AG09309 (cell line): ENCODE measurements at regions not wholly inside any gene's neighbourhood (a gene's known extent, or its start where the extent isn't known, plus 50 kb on each side); places are given as distances from the start of the nearest gene placed in this dataset.

Experiments used
- DNase-seq: peaks from one replicate; pipeline ENCODE4 v3.0.0-alpha.2; 2010; ENCODE audit warnings: low read depth
- H3K4me3 ChIP-seq: 2 replicates; pipeline ENCODE4 v1.5.1; 2011; ENCODE audit warnings: mild to moderate bottlenecking, low read depth, low read length, moderate library complexity; ENCODE audit not compliant: control insufficient read depth
- TF ChIP-seq, protein P1 (sequence below): IDR thresholded peaks from 2 replicates; pipeline ENCODE4 v1.5.1; 2011; ENCODE audit warnings: mild to moderate bottlenecking, low read depth, low read length, inconsistent platforms; ENCODE audit not compliant: insufficient read depth, control insufficient read depth; ENCODE audit errors: missing control alignments

DNA sequence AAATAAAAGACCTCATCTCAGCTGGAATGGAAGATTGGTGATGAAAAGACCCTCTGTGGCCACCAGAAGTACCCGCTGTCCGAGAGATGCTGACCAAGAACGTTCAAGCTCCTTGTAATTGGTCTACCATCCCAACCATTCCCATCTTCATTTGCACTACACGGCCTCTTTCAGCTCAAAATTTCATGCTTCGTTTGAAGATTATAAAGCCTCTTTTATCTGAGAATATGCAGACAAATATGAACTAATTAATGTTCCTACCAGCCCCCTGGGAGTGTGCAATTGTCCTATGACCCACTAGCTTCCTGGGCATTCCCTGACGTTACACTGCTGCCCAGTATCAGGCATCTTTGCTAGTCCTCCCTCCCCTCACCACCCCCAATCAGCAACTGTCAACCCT lies 583.7 kb downstream of the MID1IP1 start:
- no peak overlapping the region for H3K4me3 ChIP-seq
- DNase-seq: no peak
- TF ChIP-seq, protein P1, sequence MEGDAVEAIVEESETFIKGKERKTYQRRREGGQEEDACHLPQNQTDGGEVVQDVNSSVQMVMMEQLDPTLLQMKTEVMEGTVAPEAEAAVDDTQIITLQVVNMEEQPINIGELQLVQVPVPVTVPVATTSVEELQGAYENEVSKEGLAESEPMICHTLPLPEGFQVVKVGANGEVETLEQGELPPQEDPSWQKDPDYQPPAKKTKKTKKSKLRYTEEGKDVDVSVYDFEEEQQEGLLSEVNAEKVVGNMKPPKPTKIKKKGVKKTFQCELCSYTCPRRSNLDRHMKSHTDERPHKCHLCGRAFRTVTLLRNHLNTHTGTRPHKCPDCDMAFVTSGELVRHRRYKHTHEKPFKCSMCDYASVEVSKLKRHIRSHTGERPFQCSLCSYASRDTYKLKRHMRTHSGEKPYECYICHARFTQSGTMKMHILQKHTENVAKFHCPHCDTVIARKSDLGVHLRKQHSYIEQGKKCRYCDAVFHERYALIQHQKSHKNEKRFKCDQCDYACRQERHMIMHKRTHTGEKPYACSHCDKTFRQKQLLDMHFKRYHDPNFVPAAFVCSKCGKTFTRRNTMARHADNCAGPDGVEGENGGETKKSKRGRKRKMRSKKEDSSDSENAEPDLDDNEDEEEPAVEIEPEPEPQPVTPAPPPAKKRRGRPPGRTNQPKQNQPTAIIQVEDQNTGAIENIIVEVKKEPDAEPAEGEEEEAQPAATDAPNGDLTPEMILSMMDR: no peak

- DNase-seq: no peak
- TF ChIP-seq, protein P1: no peak
- H3K4me3 ChIP-seq: no peak overlapping the region
Measured at GRCh38 chrX:39388730-39389129, 587.5 kb downstream of the MID1IP1 start.

DNA sequence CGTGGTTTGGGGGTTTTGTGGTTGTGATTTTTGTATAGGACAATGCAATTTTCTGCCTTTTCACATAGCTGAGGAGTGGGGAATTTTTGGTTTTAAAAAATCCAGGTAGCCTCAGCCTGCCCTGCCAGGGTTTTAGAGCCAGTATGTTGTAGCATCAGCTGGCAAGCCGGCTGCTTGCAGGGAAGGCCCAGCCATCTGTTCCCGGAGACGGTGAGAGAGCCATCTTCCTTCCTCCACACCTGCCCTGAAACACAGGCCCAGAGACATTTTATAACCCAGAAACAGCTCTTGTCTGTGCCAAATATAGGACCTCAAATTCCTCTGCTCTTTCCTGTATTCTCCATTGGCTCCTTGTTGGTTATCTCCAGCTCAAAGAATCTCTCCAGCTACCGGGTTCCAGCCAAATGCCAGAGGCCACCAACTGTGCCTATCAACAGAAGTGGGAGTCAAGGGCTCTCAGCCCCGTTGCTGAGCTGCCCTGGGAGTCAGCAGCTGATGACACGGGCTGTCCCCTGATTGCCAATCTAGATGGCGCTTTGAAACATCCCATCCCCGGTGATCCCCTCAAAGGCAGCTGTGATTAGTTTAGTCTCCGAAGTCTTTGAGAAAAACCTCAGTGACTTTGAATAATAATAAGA lies 595.2 kb downstream of the MID1IP1 start:
- TF ChIP-seq, protein P1: no peak
- DNase-seq: no peak
- H3K4me3 ChIP-seq: no peak overlapping the region

- TF ChIP-seq, protein P1: no peak
- DNase-seq: no peak
Measured at GRCh38 chrX:39397561-39398199, 596.4 kb downstream of the MID1IP1 start.

GRCh38 chrX:39398215-39398962 lies 597.1 kb downstream of the MID1IP1 start:
- TF ChIP-seq, protein P1: no peak
- no peak for DNase-seq
- no peak overlapping the region for H3K4me3 ChIP-seq

More at GRCh38 chrX:39397561-39398199, 596.4 kb downstream of the MID1IP1 start:
- H3K4me3 ChIP-seq: no peak overlapping the region

- no peak for DNase-seq
- TF ChIP-seq, protein P1: no peak
- no peak overlapping the region for H3K4me3 ChIP-seq
Measured at GRCh38 chrX:39398963-39399261, 597.7 kb downstream of the MID1IP1 start.
